GM12874 (cell line): ENCODE measurements at regions not wholly inside any gene's neighbourhood (a gene's known extent, or its start where the extent isn't known, plus 50 kb on each side); places are given as distances from the start of the nearest gene placed in this dataset.

ENCODE experiments used
- TF ChIP-seq, protein P1 (sequence below): IDR thresholded peaks from 2 replicates; pipeline ENCODE4 v1.5.1; 2011; ENCODE audit warnings: low read depth, mild to moderate bottlenecking, control low read depth, low read length, moderate library complexity; ENCODE audit not compliant: insufficient read depth

DNA sequence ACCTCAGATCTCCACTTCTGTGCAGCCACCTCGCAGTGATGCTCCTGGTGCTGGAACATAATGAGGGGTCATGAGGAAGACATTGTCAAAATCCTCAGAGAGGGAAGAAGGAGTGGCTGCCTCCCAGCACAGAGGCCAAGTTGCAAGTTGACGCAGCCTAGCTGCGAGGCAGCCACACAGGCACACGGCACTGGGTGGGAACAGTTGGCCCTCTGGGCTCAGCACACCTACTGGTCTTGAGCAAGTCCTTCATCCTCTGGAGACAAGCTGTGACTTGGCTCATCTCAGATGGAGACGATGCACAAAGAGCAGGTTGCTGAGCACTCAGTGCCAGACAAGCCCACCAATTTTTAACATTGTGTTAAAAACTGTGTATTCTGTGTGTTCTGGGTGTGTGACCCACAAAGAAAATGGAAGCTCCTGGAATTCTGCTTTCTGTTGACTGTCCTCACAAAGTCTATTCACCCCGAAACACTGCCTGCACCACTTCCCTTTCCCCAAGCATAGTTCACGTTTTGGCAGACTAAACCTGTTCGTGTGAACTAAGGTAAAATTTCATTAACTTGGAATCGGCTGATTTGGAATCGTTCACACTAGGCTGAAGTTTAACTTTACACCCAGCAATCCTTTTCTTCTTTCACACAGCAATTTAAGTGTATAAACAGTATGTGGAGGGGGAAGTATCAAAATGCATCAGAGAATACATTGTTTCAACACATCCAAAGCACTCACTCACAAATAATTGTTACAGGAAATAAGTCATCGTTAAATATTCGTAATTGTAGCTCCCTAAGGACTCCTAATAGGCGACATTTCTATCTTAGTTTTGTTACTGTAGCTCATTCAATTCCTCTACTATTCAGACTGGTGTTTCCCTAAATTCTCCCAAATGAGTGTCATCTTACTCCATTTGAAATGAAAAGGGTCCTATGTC, 266.6 kb upstream of the ID2 start:
- TF ChIP-seq, protein P1, sequence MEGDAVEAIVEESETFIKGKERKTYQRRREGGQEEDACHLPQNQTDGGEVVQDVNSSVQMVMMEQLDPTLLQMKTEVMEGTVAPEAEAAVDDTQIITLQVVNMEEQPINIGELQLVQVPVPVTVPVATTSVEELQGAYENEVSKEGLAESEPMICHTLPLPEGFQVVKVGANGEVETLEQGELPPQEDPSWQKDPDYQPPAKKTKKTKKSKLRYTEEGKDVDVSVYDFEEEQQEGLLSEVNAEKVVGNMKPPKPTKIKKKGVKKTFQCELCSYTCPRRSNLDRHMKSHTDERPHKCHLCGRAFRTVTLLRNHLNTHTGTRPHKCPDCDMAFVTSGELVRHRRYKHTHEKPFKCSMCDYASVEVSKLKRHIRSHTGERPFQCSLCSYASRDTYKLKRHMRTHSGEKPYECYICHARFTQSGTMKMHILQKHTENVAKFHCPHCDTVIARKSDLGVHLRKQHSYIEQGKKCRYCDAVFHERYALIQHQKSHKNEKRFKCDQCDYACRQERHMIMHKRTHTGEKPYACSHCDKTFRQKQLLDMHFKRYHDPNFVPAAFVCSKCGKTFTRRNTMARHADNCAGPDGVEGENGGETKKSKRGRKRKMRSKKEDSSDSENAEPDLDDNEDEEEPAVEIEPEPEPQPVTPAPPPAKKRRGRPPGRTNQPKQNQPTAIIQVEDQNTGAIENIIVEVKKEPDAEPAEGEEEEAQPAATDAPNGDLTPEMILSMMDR = no peak

DNA sequence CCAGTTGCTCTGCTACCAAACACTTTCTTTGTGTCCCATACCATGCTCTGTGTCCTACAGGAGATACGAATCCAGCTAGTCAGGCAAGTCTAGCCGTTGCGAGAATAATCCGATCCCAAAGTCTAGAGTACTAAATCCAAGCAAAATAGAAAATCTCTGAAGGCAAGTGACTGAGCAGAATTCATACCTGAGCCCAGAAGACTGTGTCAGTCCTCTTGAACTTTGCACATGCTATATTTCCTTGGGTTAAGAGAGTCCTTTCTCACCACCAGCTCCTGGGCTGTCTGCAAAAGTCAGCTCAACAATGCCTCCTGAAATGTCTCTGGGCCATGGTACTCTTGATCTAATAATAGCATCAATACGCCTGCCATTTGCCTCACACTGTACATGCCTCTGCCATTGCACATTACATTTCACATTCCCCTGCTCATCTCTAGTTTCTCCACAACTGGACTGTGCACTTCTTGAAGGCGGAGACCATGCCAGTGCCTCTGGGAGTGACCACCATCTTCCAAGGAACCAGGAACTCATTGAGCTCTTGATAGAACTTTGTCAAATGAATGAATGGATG, 265.8 kb upstream of the ID2 start:
- TF ChIP-seq, protein P1 = no peak

DNA sequence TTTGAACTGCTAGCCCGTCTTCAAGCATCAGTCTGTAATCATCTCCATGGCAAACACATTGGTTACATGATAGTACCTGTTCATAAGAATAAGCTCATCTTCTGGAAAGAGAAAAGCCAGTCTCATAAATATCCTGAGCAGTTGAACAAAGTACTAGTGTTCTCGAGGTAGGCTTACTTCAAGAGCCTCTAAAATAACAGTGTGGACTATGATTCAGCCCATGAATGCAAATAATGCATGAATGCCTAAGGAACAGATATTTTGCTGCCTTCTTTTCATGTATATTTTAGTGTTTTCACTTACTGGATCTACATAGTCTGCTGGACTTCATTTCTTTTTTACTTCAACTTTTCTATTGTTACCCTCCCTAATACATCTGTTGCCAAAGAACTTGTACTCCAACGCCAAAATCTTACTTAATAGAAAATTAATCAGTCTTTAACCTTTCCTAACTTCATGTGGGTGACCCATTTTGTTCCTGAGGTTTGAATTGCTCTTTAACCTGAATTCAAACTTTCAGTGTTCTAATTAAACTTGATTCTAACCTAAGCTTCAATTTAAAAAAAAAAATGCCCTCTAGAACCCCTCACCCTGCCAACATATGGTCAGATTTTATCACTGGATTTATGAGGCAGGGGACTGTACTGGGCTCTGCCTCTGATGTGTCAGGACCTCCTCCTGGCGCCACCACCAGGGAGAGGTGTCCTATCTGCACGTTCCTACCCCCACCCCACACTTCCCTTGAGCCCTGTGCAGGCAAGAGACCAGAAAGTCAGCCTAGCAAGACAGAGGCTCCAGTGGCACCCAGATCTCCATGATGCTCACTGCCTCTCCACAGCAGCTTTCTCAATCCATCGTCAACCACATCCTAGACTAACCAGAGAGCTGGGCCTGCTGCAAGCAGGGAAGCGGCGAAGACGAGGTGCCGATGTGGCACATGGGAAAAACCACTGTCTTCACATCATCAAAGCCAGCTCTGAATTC, 264.7 kb upstream of the ID2 start:
- TF ChIP-seq, protein P1 = no peak

DNA sequence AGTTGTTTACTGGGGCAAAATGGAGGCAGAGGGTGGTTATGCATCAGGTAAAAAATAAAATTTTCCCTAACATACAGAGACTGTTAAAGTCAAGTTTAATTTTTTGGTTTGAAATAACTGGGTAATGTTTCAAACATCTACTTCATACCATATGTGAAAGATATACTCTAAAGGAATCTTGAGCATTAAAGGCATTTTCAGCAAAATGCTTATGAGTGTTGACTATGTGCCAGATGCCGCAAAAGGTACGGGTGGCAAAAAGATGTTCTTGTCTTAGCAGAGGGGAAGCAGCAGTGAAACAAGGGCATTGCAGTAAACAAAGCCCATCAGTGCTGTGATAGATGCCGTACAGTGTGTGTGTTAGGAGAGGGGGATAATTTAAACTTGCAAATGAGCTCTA, 263.1 kb upstream of the ID2 start:
- TF ChIP-seq, protein P1 = no peak

DNA sequence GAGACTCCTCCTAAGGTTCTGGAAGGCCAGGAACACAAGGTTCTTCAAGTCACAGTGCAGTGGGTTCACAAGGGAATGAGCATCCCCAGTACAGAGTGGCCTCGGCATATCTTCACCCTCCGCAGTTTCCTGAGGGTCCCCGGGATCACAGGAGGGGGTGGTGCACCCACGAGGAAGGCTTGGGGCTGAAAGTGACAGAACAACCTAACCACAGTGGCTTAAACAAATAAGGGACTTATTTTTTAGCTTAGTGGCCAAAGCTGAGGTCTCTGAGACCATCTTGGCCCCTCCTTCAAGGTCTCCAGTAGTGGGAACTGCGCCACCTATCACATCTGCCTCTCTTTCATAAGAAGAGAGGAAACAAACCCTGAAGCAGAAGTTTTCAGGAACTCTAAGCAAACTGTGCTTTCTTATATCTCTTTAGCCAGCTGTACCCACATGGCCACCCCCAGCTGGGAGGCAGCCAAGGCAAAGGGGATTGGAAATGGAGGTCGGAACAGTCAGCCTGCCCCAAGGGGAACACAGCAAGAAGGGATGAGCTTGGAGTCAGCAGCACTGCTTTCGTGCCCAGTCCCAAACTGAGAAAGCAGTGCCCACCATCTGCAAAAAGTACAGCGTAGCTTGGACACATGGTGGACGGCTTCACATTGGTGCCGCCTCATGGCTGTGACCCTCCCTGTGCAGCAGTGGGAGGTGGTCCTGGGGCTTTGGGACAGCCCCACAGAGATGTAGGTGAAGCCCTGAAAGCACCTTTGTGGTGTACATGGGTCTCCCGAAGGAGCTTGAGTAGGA, 260.0 kb upstream of the ID2 start:
- TF ChIP-seq, protein P1 = peak; percentile 41

DNA sequence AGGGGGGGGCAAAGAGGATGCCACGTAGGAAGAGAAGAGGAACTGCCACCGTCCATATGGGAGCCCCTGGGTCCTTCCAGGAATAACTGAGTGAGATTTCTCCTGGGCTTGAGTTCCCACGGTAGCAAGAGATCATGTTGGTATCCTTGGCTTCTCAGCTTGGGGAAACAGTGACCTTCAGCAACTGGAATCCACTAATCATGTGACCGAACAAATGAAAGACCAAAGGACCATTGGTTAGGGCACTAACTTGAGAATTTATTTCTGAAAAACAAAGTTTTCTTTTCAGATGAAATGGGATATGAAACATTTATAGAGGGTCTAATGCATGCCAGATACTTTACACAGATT, 259.4 kb upstream of the ID2 start:
- TF ChIP-seq, protein P1 = no peak
